K562 (cell line): ENCODE measurements at regions not wholly inside any gene's neighbourhood (a gene's known extent, or its start where the extent isn't known, plus 50 kb on each side); places are given as distances from the start of the nearest gene placed in this dataset.

ENCODE experiments used
- ATAC-seq: fragments of 200-7000 bp; cut with Tn5 transposase; 3 replicates; pipeline ENCODE4 v1.9.1; 2020; ENCODE audit warnings: moderate library complexity
- BruUV-seq: library from RNA; stranded (reverse); fragments of 400-500 nt; replicated peaks from 2 replicates; lab custom pipeline; 2021; lab: Mats Ljungman, UMichigan
- CTCF ChIA-PET: fragments of 300-600 bp; formaldehyde crosslinking; extraction: SDS; loops from one replicate; lab custom pipeline; 2021; ENCODE audit warnings: low intra/inter-chr PET ratio; lab: Yijun Ruan, JAX
- POLR2A ChIA-PET: fragments of 300-600, 350-650 bp; sonication (Branson Sonifier 250); formaldehyde crosslinking; extraction: SDS; loops from one replicate; lab custom pipeline; 2021; ENCODE audit warnings: antibody characterized with exemption, inconsistent platforms; lab: Yijun Ruan, JAX
- DNase-seq, 4 experiments: peaks; one replicate each; pipeline versions ENCODE4 v3.0.0 to v3.0.0-alpha.2; 2011 to 2018; ENCODE audit warnings: low spot score in 3 of 4, mixed read lengths in 3 of 4; ENCODE audit errors: extremely low read depth in 1 of 4
- FAIRE-seq: peaks from 2 replicates; lab custom pipeline; 2011; peaks lifted over from hg19 to GRCh38; lab: Jason Lieb, UNC
- H2AFZ ChIP-seq: 2 replicates; pipeline ENCODE4 v1.6.0; 2011; ENCODE audit warnings: low read depth, low read length, control low read depth, inconsistent platforms
- H3K27ac ChIP-seq: fragments of 200-600 bp; 3 replicates; pipeline ENCODE4 v1.8.0; 2011; ENCODE audit warnings: low read depth, mild to moderate bottlenecking, control low read depth, inconsistent platforms, low read length, moderate library complexity, mixed read lengths; ENCODE audit errors: extremely low read depth
- H3K27me3 ChIP-seq, 2 experiments: fragments of 300-600 bp in 1 of 2; 2 replicates in 1 of 2; 3 replicates in 1 of 2; pipeline versions ENCODE4 v1.6.0 to v1.8.0; 2011; ENCODE audit warnings: inconsistent platforms in 2 of 2, low read length in 2 of 2, mild to moderate bottlenecking in 1 of 2, mixed read lengths in 1 of 2, moderate library complexity in 1 of 2; ENCODE audit not compliant: control insufficient read depth in 2 of 2, insufficient read depth in 2 of 2
- H3K36me3 ChIP-seq: fragments of 300-600 bp; 3 replicates; pipeline ENCODE4 v1.8.0; 2011; ENCODE audit warnings: mild to moderate bottlenecking, low read length, inconsistent platforms; ENCODE audit not compliant: control insufficient read depth, insufficient read depth
- H3K4me1 ChIP-seq, 2 experiments: fragments of 200-600 bp in 1 of 2; replicated peaks in 1 of 2; 2 replicates in 1 of 2; 3 replicates in 1 of 2; pipeline versions ENCODE4 v1.5.1 to v1.8.0; 2011; ENCODE audit warnings: inconsistent platforms in 2 of 2, low read length in 2 of 2, mild to moderate bottlenecking in 1 of 2, mixed read lengths in 1 of 2, moderate library complexity in 1 of 2; ENCODE audit not compliant: control insufficient read depth in 2 of 2, insufficient read depth in 2 of 2
- H3K4me2 ChIP-seq: 2 replicates; pipeline ENCODE4 v1.6.1; 2011; ENCODE audit warnings: low read length, control low read depth, inconsistent platforms, mixed read lengths; ENCODE audit not compliant: insufficient read depth
- H3K4me3 ChIP-seq: fragments of 200-600 bp; sonication (generic), shearing (Covaris generic); 2 replicates; pipeline ENCODE4 v1.5.1; 2016; ENCODE audit warnings: control low read depth, inconsistent platforms
- H3K79me2 ChIP-seq: fragments of 200-600 bp; 3 replicates; pipeline ENCODE4 v1.8.0; 2011; ENCODE audit warnings: low read length, inconsistent platforms; ENCODE audit not compliant: control insufficient read depth, insufficient read depth
- H3K9ac ChIP-seq, 2 experiments: 2 replicates each; pipeline versions ENCODE4 v1.6.0 to v1.6.1; 2011; ENCODE audit warnings: low read depth in 2 of 2, low read length in 2 of 2, control low read depth in 1 of 2, inconsistent platforms in 1 of 2, mild to moderate bottlenecking in 1 of 2, mixed read lengths in 1 of 2; ENCODE audit not compliant: insufficient read depth in 1 of 2
- H3K9me1 ChIP-seq: one replicate; pipeline ENCODE4 v1.6.0; 2011; ENCODE audit warnings: inconsistent platforms, mild to moderate bottlenecking, low read length, moderate library complexity; ENCODE audit not compliant: control insufficient read depth, insufficient read depth
- H3K9me3 ChIP-seq: replicated peaks from 2 replicates; pipeline ENCODE4 v1.5.1; 2011; ENCODE audit warnings: low read depth, low read length, inconsistent platforms; ENCODE audit not compliant: control insufficient read depth, insufficient read depth
- H4K20me1 ChIP-seq: replicated peaks from 2 replicates; pipeline ENCODE4 v1.6.1; 2011; ENCODE audit warnings: low read length, inconsistent platforms, mixed read lengths; ENCODE audit not compliant: control insufficient read depth, insufficient read depth
- ARID3B ChIP-seq: fragments of 250-450 bp; sonication (Bioruptor Pico); IDR thresholded peaks from 2 replicates; pipeline ENCODE4 v1.4.0; 2020; ENCODE audit warnings: borderline replicate concordance
- DPF2 ChIP-seq: fragments of 450-650 bp; IDR thresholded peaks from 2 replicates; pipeline ENCODE4 v1.6.1; 2016
- HES1 ChIP-seq: fragments of 450-650 bp; IDR thresholded peaks from 2 replicates; pipeline ENCODE4 v1.6.1; 2016; ENCODE audit warnings: low read depth, mild to moderate bottlenecking, moderate library complexity
- MTA2 ChIP-seq: fragments of 450-650 bp; IDR thresholded peaks from 2 replicates; pipeline ENCODE4 v1.6.1; 2016; ENCODE audit warnings: low read depth
- NEUROD1 ChIP-seq: fragments of 150-350 bp; IDR thresholded peaks from 2 replicates; pipeline ENCODE4 v1.6.1; 2014; ENCODE audit warnings: borderline replicate concordance, low read length, low read depth; ENCODE audit not compliant: partially characterized antibody
- POU5F1 ChIP-seq: fragments of 150-350 bp; IDR thresholded peaks from 2 replicates; pipeline ENCODE4 v1.6.1; 2014; ENCODE audit warnings: borderline replicate concordance, low read length, low read depth, mild to moderate bottlenecking; ENCODE audit not compliant: partially characterized antibody
- TAF15 ChIP-seq: fragments of 200-400 bp; formaldehyde crosslinking; IDR thresholded peaks from 2 replicates; pipeline ENCODE4 v1.6.1; 2017; ENCODE audit warnings: mild to moderate bottlenecking, low read depth, low read length, moderate library complexity
- TBL1XR1 ChIP-seq, 2 experiments: IDR thresholded peaks; 2 replicates each; pipeline ENCODE4 v1.6.1; 2012; ENCODE audit warnings: improper control_type of control experiment in 2 of 2, low read length in 2 of 2, mild to moderate bottlenecking in 1 of 2
- ZBTB12 ChIP-seq: fragments of 250-450 bp; sonication (Bioruptor Pico); IDR thresholded peaks from 2 replicates; pipeline ENCODE4 v1.4.0; 2020
- ZNF511 ChIP-seq: sonication (generic); formaldehyde crosslinking; IDR thresholded peaks from 2 replicates; pipeline ENCODE4 v1.8.0; 2022; ENCODE audit warnings: mild to moderate bottlenecking, missing genetic modification reagents
- ZNF655 ChIP-seq: fragments of 250-450 bp; sonication (Bioruptor Pico); IDR thresholded peaks from 2 replicates; pipeline ENCODE4 v1.5.0; 2021
- ZNF75A ChIP-seq: fragments of 450-650 bp; formaldehyde crosslinking; IDR thresholded peaks from 2 replicates; pipeline ENCODE4 v1.4.0; 2020; ENCODE audit warnings: mild to moderate bottlenecking
- ZNF76 ChIP-seq: fragments of 250-450 bp; sonication (Bioruptor Pico); IDR thresholded peaks from 2 replicates; pipeline ENCODE4 v1.4.0; 2020; ENCODE audit warnings: mild to moderate bottlenecking, moderate library complexity, borderline replicate concordance
- WGBS: fragments of 100-300 bp; shearing (Covaris generic); methylation state at CpG from one replicate; pipeline ENCODE4 v1.1.6; 2016; ENCODE audit warnings: low coverage, mixed read lengths; ENCODE audit not compliant: insufficient coverage; ENCODE audit errors: missing lambda C conversion rate; 5-methylcytosine and 5-hydroxymethylcytosine counted together
- in situ Hi-C: fragments of 300-500 bp; cut with MboI; formaldehyde crosslinking; loops from 4 replicates; pipeline ENCODE4 v1.15.0; 2018; ENCODE audit warnings: inconsistent platforms, mixed read lengths
- intact Hi-C: fragments of 100-400 bp; cut with micrococcal nuclease; formaldehyde crosslinking; loops from 2 replicates; pipeline ENCODE4 v1.14.2; 2022

GRCh38 chr6:63447134-63447533, 125.1 kb upstream of the LOC128125822 start:
- Histone ChIP-seq H3K27ac (no peak overlapping the region), H3K27me3 (no peaks in the 10 kb centered on the region), H3K9me1 (no peaks in the 10 kb centered on the region), H3K4me2 (no peak overlapping the region), H3K36me3 (no peaks in the 10 kb centered on the region), H4K20me1 (no peaks in the 10 kb centered on the region), H3K9me3 (0 out of 2 replicates have a peak, but pooled peaks cover 2% of the 10 kb centered on the region), H3K79me2 (no peaks in the 10 kb centered on the region), H3K4me3 (no peak overlapping the region), H3K9ac (no peak overlapping the region), H2AFZ (no peak overlapping the region), H3K4me1 (no peaks in the 10 kb centered on the region; a peak in 1 of 5 replicates)
- WGBS: 0% methylated on average over 1 of the region's 1 CpG
- FAIRE-seq: no peak
- BruUV-seq: no TSS peak
- no peak for ATAC-seq
- intact Hi-C loops (loop anchor here (10.0 kb wide), 1 partner anchor 128 kb away; the partner anchor contains the start of genes LOC128125822 and PTP4A1), in situ Hi-C loops (no loop called here)
- TF ChIP-seq ZBTB12 (CRISPR knock-in tag) (no peak), ZNF76 (CRISPR knock-in tag) (no peak), MTA2 (no peak), POU5F1 (no peak), TBL1XR1 (IDR thresholded peaks at IDR 0.05; ENCODE audit: low read length in 2 of 2) (no peak), ZNF511 (no peak), NEUROD1 (no peak), ARID3B (CRISPR knock-in tag) (no peak), ZNF75A (no peak), HES1 (no peak), ZNF655 (CRISPR knock-in tag) (no peak), TAF15 (no peak), DPF2 (no peak)
- POLR2A ChIA-PET: no interaction called here
- DNase-seq: no peak
- CTCF ChIA-PET: no interaction called here
